Gastroesophageal sphincter (tissue), 4 donors: ENCODE measurements at regions not wholly inside any gene's neighbourhood (a gene's known extent, or its start where the extent isn't known, plus 50 kb on each side); places are given as distances from the start of the nearest gene placed in this dataset.

Experiments used
- ATAC-seq: fragments of 150-250 bp; one replicate; pipeline ENCODE4 v1.9.1; 2016; ENCODE audit warnings: mild to moderate bottlenecking, moderate library complexity
- H3K27ac ChIP-seq, 4 donors: fragments of 200-600 bp; sonication (generic) in 3 of 4; 1 replicate in 3 of 4; 2 replicates in 1 of 4; pipeline ENCODE4 v1.5.1; 2016 to 2019
- H3K27me3 ChIP-seq: fragments of 200-600 bp; sonication (generic); one replicate; pipeline ENCODE4 v1.5.1; 2019
- H3K36me3 ChIP-seq, 2 donors: fragments of 200-600 bp; sonication (generic); one replicate each; pipeline ENCODE4 v1.5.1; 2019; ENCODE audit warnings: control low read depth in 1 of 2
- H3K4me1 ChIP-seq, 3 donors: fragments of 200-600 bp; sonication (generic); 1 replicate in 2 of 3; 2 replicates in 1 of 3; pipeline ENCODE4 v1.5.1; 2016 to 2019; ENCODE audit warnings: control low read depth in 2 of 3
- H3K4me3 ChIP-seq, 2 donors: fragments of 200-600 bp; sonication (generic); one replicate each; pipeline ENCODE4 v1.5.1; 2019; ENCODE audit warnings: mild to moderate bottlenecking in 1 of 2, moderate library complexity in 1 of 2
- H3K9me3 ChIP-seq, 3 donors: fragments of 200-600 bp; sonication (generic); one replicate each; pipeline ENCODE4 v1.5.1; 2017 to 2019; ENCODE audit warnings: control low read depth in 2 of 3
- EP300 ChIP-seq: sonication (generic); formaldehyde crosslinking; IDR thresholded peaks from one replicate; pipeline ENCODE4 v1.6.1; 2017; ENCODE audit warnings: antibody characterized with exemption, mild to moderate bottlenecking
- POLR2A ChIP-seq, 2 donors: fragments of 450-650 bp; IDR thresholded peaks; one replicate each; pipeline ENCODE4 v1.6.1; 2017; ENCODE audit warnings: antibody characterized with exemption in 2 of 2, mild to moderate bottlenecking in 2 of 2, moderate library complexity in 1 of 2
- POLR2AphosphoS5 ChIP-seq: sonication (generic); formaldehyde crosslinking; IDR thresholded peaks from one replicate; pipeline ENCODE4 v1.6.1; 2017; ENCODE audit warnings: antibody characterized with exemption
- WGBS, 2 donors: methylation state at CpG; one replicate each; pipeline ENCODE4 v1.1.5; 2018; ENCODE audit warnings: low coverage in 1 of 2; 5-methylcytosine and 5-hydroxymethylcytosine counted together
- TF ChIP-seq, protein P1 (sequence below), 4 experiments: fragments of 200-600 bp in 2 of 4; fragments of 450-650 bp in 2 of 4; sonication (generic) in 1 of 4; IDR thresholded peaks; one replicate each; pipeline ENCODE4 v1.5.1; 2017 to 2019; ENCODE audit warnings: antibody characterized with exemption in 4 of 4, mild to moderate bottlenecking in 2 of 4, moderate library complexity in 2 of 4

DNA sequence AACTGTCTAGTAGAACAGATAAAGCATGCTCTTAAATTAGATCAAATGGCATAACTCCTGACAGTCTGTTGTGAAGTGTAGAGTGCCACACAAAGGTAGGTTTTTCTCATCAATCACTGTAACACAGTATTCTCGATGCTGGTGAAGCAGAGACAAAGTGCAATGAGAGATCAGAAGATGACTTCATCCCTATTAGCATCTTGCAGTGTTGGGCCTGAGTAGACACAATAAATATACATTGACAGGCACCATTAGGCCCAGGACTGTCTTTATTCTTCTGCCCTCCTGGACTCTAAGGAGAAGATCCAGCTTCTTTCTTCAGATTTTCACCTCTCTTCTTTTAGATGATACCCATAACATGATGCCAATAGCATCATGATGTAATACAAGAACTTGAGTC lies 478.0 kb upstream of the TENM4 start:
- H3K27ac ChIP-seq: no peak overlapping the region
- no peak for ATAC-seq
- H3K4me3 ChIP-seq: no peak overlapping the region
- no peak for TF ChIP-seq POLR2AphosphoS5
- TF ChIP-seq POLR2A (IDR thresholded peaks at IDR 0.05): no peak
- TF ChIP-seq, protein P1, sequence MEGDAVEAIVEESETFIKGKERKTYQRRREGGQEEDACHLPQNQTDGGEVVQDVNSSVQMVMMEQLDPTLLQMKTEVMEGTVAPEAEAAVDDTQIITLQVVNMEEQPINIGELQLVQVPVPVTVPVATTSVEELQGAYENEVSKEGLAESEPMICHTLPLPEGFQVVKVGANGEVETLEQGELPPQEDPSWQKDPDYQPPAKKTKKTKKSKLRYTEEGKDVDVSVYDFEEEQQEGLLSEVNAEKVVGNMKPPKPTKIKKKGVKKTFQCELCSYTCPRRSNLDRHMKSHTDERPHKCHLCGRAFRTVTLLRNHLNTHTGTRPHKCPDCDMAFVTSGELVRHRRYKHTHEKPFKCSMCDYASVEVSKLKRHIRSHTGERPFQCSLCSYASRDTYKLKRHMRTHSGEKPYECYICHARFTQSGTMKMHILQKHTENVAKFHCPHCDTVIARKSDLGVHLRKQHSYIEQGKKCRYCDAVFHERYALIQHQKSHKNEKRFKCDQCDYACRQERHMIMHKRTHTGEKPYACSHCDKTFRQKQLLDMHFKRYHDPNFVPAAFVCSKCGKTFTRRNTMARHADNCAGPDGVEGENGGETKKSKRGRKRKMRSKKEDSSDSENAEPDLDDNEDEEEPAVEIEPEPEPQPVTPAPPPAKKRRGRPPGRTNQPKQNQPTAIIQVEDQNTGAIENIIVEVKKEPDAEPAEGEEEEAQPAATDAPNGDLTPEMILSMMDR (IDR thresholded peaks at IDR 0.05): no peak
- TF ChIP-seq EP300: no peak
- no peaks in the 10 kb centered on the region for H3K27me3 ChIP-seq
- H3K4me1 ChIP-seq: no peaks in the 10 kb centered on the region
- WGBS, 2 donors: 63% methylated on average over 1 of the region's 1 CpG; no CpG with 5 or more reads in 1 of the 2 donors
- H3K9me3 ChIP-seq: no peaks in the 10 kb centered on the region
- H3K36me3 ChIP-seq: no peaks in the 10 kb centered on the region

DNA sequence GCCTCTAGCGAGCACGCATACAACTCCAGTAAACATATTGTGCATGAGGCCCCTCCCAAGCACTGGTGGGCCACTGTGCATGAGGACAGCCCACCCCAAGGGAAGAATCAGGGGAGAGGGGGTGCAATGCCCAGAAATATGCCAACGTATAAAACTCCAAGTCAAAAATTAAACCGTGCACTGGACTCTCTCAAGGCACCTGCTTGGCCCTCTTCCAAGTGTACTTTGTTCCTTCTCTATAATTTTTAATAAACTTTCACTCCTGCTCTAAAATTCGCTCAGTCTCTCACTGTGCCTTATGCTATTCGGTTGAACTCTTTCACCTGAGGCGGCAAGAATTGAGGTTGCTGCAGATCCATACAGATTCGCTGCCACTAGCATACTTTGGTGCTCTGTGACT lies 465.3 kb upstream of the TENM4 start:
- H3K9me3 ChIP-seq: no peaks in the 10 kb centered on the region
- no peaks in the 10 kb centered on the region for H3K36me3 ChIP-seq
- H3K27ac ChIP-seq: no peak overlapping the region
- 74 to 88% methylated on average over 7 to 8 of the region's 8 CpGs for WGBS, 2 donors
- H3K4me1 ChIP-seq: no peaks in the 10 kb centered on the region
- ATAC-seq: no peak
- no peak overlapping the region for H3K4me3 ChIP-seq
- no peaks in the 10 kb centered on the region for H3K27me3 ChIP-seq
- no peak for TF ChIP-seq EP300
- TF ChIP-seq POLR2A (IDR thresholded peaks at IDR 0.05): no peak
- TF ChIP-seq POLR2AphosphoS5: no peak
- TF ChIP-seq, protein P1 (IDR thresholded peaks at IDR 0.05): no peak

DNA sequence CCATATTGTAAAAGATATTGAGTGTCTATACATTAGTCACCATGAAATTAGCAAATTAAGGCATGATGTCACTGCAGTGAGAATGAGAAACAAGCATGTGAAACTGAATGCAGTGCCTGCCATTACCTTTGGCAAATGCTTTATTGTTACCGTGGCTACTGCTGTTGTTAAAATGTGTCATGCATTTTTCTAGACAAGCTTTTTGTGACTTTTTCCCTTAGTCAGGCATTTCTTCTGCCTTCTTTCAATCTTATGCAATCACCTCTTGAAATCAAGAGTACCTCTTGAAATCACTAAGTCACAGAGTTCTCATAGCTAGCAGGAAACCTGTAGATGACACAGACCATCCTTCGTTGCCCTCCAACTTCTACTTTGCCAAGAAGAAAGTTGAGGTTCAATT lies 461.7 kb upstream of the TENM4 start:
- TF ChIP-seq POLR2AphosphoS5 (no peak), POLR2A (IDR thresholded peaks at IDR 0.05) (no peak), EP300 (no peak)
- TF ChIP-seq, protein P1 (IDR thresholded peaks at IDR 0.05): no peak
- 78 to 84% methylated on average over 2 of the region's 2 CpGs for WGBS, 2 donors
- ATAC-seq: no peak
- Histone ChIP-seq H3K36me3 (no peaks in the 10 kb centered on the region), H3K27me3 (no peaks in the 10 kb centered on the region), H3K4me1 (no peaks in the 10 kb centered on the region), H3K9me3 (no peaks in the 10 kb centered on the region), H3K27ac (no peak overlapping the region), H3K4me3 (no peak overlapping the region)

DNA sequence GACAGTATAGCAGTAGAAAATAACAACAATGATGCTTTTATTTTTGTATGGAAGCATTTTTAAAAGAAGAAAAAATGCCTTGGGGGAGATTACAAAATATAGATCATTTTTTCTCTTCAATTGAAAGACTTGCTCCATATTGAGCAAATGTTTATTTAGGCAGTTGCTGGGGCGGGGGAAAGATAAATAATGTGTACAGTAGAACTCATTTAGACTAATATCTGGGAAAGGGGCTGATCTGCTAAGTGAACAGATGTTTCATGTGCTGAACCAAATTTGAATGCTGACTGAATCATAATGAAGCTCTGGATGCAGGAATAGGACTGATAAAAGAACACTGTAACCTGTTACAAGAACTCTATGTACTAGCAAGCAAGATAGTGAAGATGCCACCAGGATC lies 457.1 kb upstream of the TENM4 start:
- 29 to 50% methylated on average over 1 of the region's 1 CpG for WGBS, 2 donors
- H3K36me3 ChIP-seq: no peaks in the 10 kb centered on the region
- no peak overlapping the region for H3K4me3 ChIP-seq
- no peak for ATAC-seq
- no peak overlapping the region for H3K27ac ChIP-seq
- H3K9me3 ChIP-seq: peaks cover 0 to 9% (median 0%) of the 10 kb centered on the region in 3 donors
- TF ChIP-seq POLR2A (IDR thresholded peaks at IDR 0.05): no peak
- TF ChIP-seq POLR2AphosphoS5: no peak
- TF ChIP-seq EP300: no peak
- TF ChIP-seq, protein P1 (IDR thresholded peaks at IDR 0.05): no peak
- H3K27me3 ChIP-seq: no peaks in the 10 kb centered on the region
- no peaks in the 10 kb centered on the region for H3K4me1 ChIP-seq

DNA sequence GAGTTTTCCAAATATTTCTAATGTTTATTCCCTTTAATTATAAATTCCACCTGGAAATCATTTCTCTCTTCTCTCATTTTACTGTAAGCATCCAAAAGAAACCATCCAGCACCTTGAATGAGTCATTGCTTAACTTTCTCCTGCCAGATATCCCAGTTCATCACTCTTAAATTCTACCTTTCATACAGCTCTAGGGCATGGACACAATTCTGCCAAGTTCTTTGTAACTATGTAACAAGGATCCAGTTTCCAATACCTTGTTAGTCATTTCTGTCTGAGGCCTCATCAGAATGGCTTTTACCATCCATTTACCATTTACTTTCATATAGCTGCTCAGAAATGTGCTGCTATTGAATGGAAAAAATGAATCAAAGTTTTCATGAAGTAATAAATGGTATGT lies 455.4 kb upstream of the TENM4 start:
- ATAC-seq: no peak
- H3K4me1 ChIP-seq: no peaks in the 10 kb centered on the region
- no peak overlapping the region for H3K27ac ChIP-seq
- H3K9me3 ChIP-seq: peaks cover 0 to 9% (median 0%) of the 10 kb centered on the region in 3 donors
- no peak overlapping the region for H3K4me3 ChIP-seq
- no peak for TF ChIP-seq POLR2A (IDR thresholded peaks at IDR 0.05)
- TF ChIP-seq, protein P1 (IDR thresholded peaks at IDR 0.05): no peak
- TF ChIP-seq EP300: no peak
- TF ChIP-seq POLR2AphosphoS5: no peak
- no peaks in the 10 kb centered on the region for H3K36me3 ChIP-seq
- no peaks in the 10 kb centered on the region for H3K27me3 ChIP-seq
